K562 (cell line): ENCODE measurements at regions not wholly inside any gene's neighbourhood (a gene's known extent, or its start where the extent isn't known, plus 50 kb on each side); places are given as distances from the start of the nearest gene placed in this dataset.
A peak's percentile ranks its signal among the peaks of the same experiment; 100 is the strongest.

Source experiments
- ATAC-seq: fragments of 200-7000 bp; cut with Tn5 transposase; 3 replicates; pipeline ENCODE4 v1.9.1; 2020; ENCODE audit warnings: moderate library complexity
- BruUV-seq: library from RNA; stranded (reverse); fragments of 400-500 nt; replicated peaks from 2 replicates; lab custom pipeline; 2021; lab: Mats Ljungman, UMichigan
- CTCF ChIA-PET: fragments of 300-600 bp; formaldehyde crosslinking; extraction: SDS; loops from one replicate; lab custom pipeline; 2021; ENCODE audit warnings: low intra/inter-chr PET ratio; lab: Yijun Ruan, JAX
- POLR2A ChIA-PET: fragments of 300-600, 350-650 bp; sonication (Branson Sonifier 250); formaldehyde crosslinking; extraction: SDS; loops from one replicate; lab custom pipeline; 2021; ENCODE audit warnings: antibody characterized with exemption, inconsistent platforms; lab: Yijun Ruan, JAX
- DNase-seq, 4 experiments: peaks; one replicate each; pipeline versions ENCODE4 v3.0.0 to v3.0.0-alpha.2; 2011 to 2018; ENCODE audit warnings: low spot score in 3 of 4, mixed read lengths in 3 of 4; ENCODE audit errors: extremely low read depth in 1 of 4
- FAIRE-seq: peaks from 2 replicates; lab custom pipeline; 2011; peaks lifted over from hg19 to GRCh38; lab: Jason Lieb, UNC
- H2AFZ ChIP-seq: 2 replicates; pipeline ENCODE4 v1.6.0; 2011; ENCODE audit warnings: low read depth, low read length, control low read depth, inconsistent platforms
- H3K27ac ChIP-seq: fragments of 200-600 bp; 3 replicates; pipeline ENCODE4 v1.8.0; 2011; ENCODE audit warnings: low read depth, mild to moderate bottlenecking, control low read depth, inconsistent platforms, low read length, moderate library complexity, mixed read lengths; ENCODE audit errors: extremely low read depth
- H3K27me3 ChIP-seq, 2 experiments: fragments of 300-600 bp in 1 of 2; 2 replicates in 1 of 2; 3 replicates in 1 of 2; pipeline versions ENCODE4 v1.6.0 to v1.8.0; 2011; ENCODE audit warnings: inconsistent platforms in 2 of 2, low read length in 2 of 2, mild to moderate bottlenecking in 1 of 2, mixed read lengths in 1 of 2, moderate library complexity in 1 of 2; ENCODE audit not compliant: control insufficient read depth in 2 of 2, insufficient read depth in 2 of 2
- H3K36me3 ChIP-seq: fragments of 300-600 bp; 3 replicates; pipeline ENCODE4 v1.8.0; 2011; ENCODE audit warnings: mild to moderate bottlenecking, low read length, inconsistent platforms; ENCODE audit not compliant: control insufficient read depth, insufficient read depth
- H3K4me1 ChIP-seq, 2 experiments: fragments of 200-600 bp in 1 of 2; replicated peaks in 1 of 2; 2 replicates in 1 of 2; 3 replicates in 1 of 2; pipeline versions ENCODE4 v1.5.1 to v1.8.0; 2011; ENCODE audit warnings: inconsistent platforms in 2 of 2, low read length in 2 of 2, mild to moderate bottlenecking in 1 of 2, mixed read lengths in 1 of 2, moderate library complexity in 1 of 2; ENCODE audit not compliant: control insufficient read depth in 2 of 2, insufficient read depth in 2 of 2
- H3K4me2 ChIP-seq: 2 replicates; pipeline ENCODE4 v1.6.1; 2011; ENCODE audit warnings: low read length, control low read depth, inconsistent platforms, mixed read lengths; ENCODE audit not compliant: insufficient read depth
- H3K4me3 ChIP-seq: fragments of 200-600 bp; sonication (generic), shearing (Covaris generic); 2 replicates; pipeline ENCODE4 v1.5.1; 2016; ENCODE audit warnings: control low read depth, inconsistent platforms
- H3K79me2 ChIP-seq: fragments of 200-600 bp; 3 replicates; pipeline ENCODE4 v1.8.0; 2011; ENCODE audit warnings: low read length, inconsistent platforms; ENCODE audit not compliant: control insufficient read depth, insufficient read depth
- H3K9ac ChIP-seq, 2 experiments: 2 replicates each; pipeline versions ENCODE4 v1.6.0 to v1.6.1; 2011; ENCODE audit warnings: low read depth in 2 of 2, low read length in 2 of 2, control low read depth in 1 of 2, inconsistent platforms in 1 of 2, mild to moderate bottlenecking in 1 of 2, mixed read lengths in 1 of 2; ENCODE audit not compliant: insufficient read depth in 1 of 2
- H3K9me1 ChIP-seq: one replicate; pipeline ENCODE4 v1.6.0; 2011; ENCODE audit warnings: inconsistent platforms, mild to moderate bottlenecking, low read length, moderate library complexity; ENCODE audit not compliant: control insufficient read depth, insufficient read depth
- H3K9me3 ChIP-seq: replicated peaks from 2 replicates; pipeline ENCODE4 v1.5.1; 2011; ENCODE audit warnings: low read depth, low read length, inconsistent platforms; ENCODE audit not compliant: control insufficient read depth, insufficient read depth
- H4K20me1 ChIP-seq: replicated peaks from 2 replicates; pipeline ENCODE4 v1.6.1; 2011; ENCODE audit warnings: low read length, inconsistent platforms, mixed read lengths; ENCODE audit not compliant: control insufficient read depth, insufficient read depth
- ATF1 ChIP-seq, 2 experiments: fragments of 450-650 bp in 1 of 2; IDR thresholded peaks; 2 replicates each; pipeline ENCODE4 v1.6.1; 2016; ENCODE audit warnings: missing compliant biosample characterization in 1 of 2, missing genetic modification characterization in 1 of 2
- ATF7 ChIP-seq: fragments of 450-650 bp; IDR thresholded peaks from 2 replicates; pipeline ENCODE4 v1.7.1; 2014; ENCODE audit warnings: mild to moderate bottlenecking, moderate library complexity
- FOSL1 ChIP-seq: fragments of 200-800 bp; sonication (Bioruptor generic); conservative IDR thresholded peaks from 2 replicates; pipeline ENCODE4 v1.6.1; 2016; ENCODE audit warnings: missing genetic modification characterization, missing compliant biosample characterization
- GABPA ChIP-seq: fragments of 200-800 bp; sonication (Bioruptor generic); conservative IDR thresholded peaks from 2 replicates; pipeline ENCODE4 v1.6.1; 2016; ENCODE audit warnings: low read depth, missing genetic modification characterization, missing compliant biosample characterization
- JUND ChIP-seq, 2 experiments: IDR thresholded peaks; 2 replicates in 1 of 2; 3 replicates in 1 of 2; pipeline ENCODE4 v1.6.1; 2011; ENCODE audit warnings: borderline replicate concordance in 2 of 2, low read depth in 2 of 2, low read length in 2 of 2, improper control_type of control experiment in 1 of 2, missing biosample characterization in 1 of 2, missing genetic modification characterization in 1 of 2, missing genetic modification reagents in 1 of 2
- MYC ChIP-seq, 2 experiments: fragments of 250-450 bp in 1 of 2; sonication (Bioruptor Pico) in 1 of 2; IDR thresholded peaks; 2 replicates each; pipeline versions ENCODE4 v1.5.1 to v1.6.1; 2012 to 2021; ENCODE audit warnings: low read depth in 2 of 2, borderline replicate concordance in 1 of 2, improper control_type of control experiment in 1 of 2, low read length in 1 of 2, mild to moderate bottlenecking in 1 of 2, moderate library complexity in 1 of 2
- PHTF2 ChIP-seq: fragments of 250-450 bp; sonication (Bioruptor Pico); IDR thresholded peaks from 2 replicates; pipeline ENCODE4 v1.5.0; 2021; ENCODE audit warnings: mild to moderate bottlenecking
- PPARD ChIP-seq: fragments of 250-450 bp; sonication (Bioruptor Pico); IDR thresholded peaks from 2 replicates; pipeline ENCODE4 v1.8.0; 2022; ENCODE audit warnings: inconsistent platforms, mild to moderate bottlenecking, moderate library complexity
- SAFB ChIP-seq: fragments of 200-400 bp; formaldehyde crosslinking; IDR thresholded peaks from 2 replicates; pipeline ENCODE4 v1.6.1; 2017; ENCODE audit warnings: low read depth, low read length, borderline replicate concordance
- SMAD4 ChIP-seq: fragments of 250-450 bp; sonication (Bioruptor Pico); conservative IDR thresholded peaks from 2 replicates; pipeline ENCODE4 v1.8.0; 2021; ENCODE audit warnings: inconsistent platforms, mild to moderate bottlenecking, moderate library complexity
- TFE3 ChIP-seq: fragments of 450-650 bp; formaldehyde crosslinking; IDR thresholded peaks from 2 replicates; pipeline ENCODE4 v1.4.0; 2020; ENCODE audit warnings: mild to moderate bottlenecking, mixed read lengths
- ZEB2 ChIP-seq: fragments of 450-650 bp; IDR thresholded peaks from 2 replicates; pipeline ENCODE4 v1.6.1; 2016
- ZSCAN29 ChIP-seq: fragments of 450-650 bp; IDR thresholded peaks from 2 replicates; pipeline ENCODE4 v1.6.1; 2017
- WGBS: fragments of 100-300 bp; shearing (Covaris generic); methylation state at CpG from one replicate; pipeline ENCODE4 v1.1.6; 2016; ENCODE audit warnings: low coverage, mixed read lengths; ENCODE audit not compliant: insufficient coverage; ENCODE audit errors: missing lambda C conversion rate; 5-methylcytosine and 5-hydroxymethylcytosine counted together
- in situ Hi-C: fragments of 300-500 bp; cut with MboI; formaldehyde crosslinking; loops from 4 replicates; pipeline ENCODE4 v1.15.0; 2018; ENCODE audit warnings: inconsistent platforms, mixed read lengths
- intact Hi-C: fragments of 100-400 bp; cut with micrococcal nuclease; formaldehyde crosslinking; loops from 2 replicates; pipeline ENCODE4 v1.14.2; 2022

GRCh38 chr1:185440877-185441276, 123.8 kb upstream of the IVNS1ABP start:
- BruUV-seq = no TSS peak
- POLR2A ChIA-PET = interaction anchor here (1.3 kb wide), 1 partner anchor 14 kb away, joined by 4 read pairs; no protein-coding TSS in a partner anchor
- no peak overlapping the region for H3K4me2 ChIP-seq
- H3K4me3 ChIP-seq = no peak overlapping the region
- H3K4me1 ChIP-seq = no peaks in the 10 kb centered on the region; a peak in 1 of 5 replicates
- H3K27ac ChIP-seq = no peak overlapping the region
- no peaks in the 10 kb centered on the region for H4K20me1 ChIP-seq
- no peaks in the 10 kb centered on the region for H3K79me2 ChIP-seq
- no peaks in the 10 kb centered on the region for H3K9me1 ChIP-seq
- FAIRE-seq (no peak), DNase-seq (no peak), ATAC-seq (no peak)
- CTCF ChIA-PET = no interaction called here
- in situ Hi-C loops = no loop called here
- intact Hi-C loops = no loop called here
- H2AFZ ChIP-seq = no peak overlapping the region
- no peak overlapping the region for H3K9ac ChIP-seq
- peaks cover 2 to 3% of the 10 kb centered on the region in 2 experiments; a peak in 1 of 5 replicates for H3K27me3 ChIP-seq
- no peaks in the 10 kb centered on the region for H3K9me3 ChIP-seq
- H3K36me3 ChIP-seq = no peaks in the 10 kb centered on the region
- TF ChIP-seq ZEB2 (no peak), TFE3 (peak; percentile 89)

- Histone ChIP-seq H3K4me3 (no peak overlapping the region), H3K4me2 (no peak overlapping the region), H4K20me1 (no peaks in the 10 kb centered on the region), H2AFZ (no peak overlapping the region), H3K27me3 (peaks cover 3 to 4% of the 10 kb centered on the region in 2 experiments; a peak in 1 of 5 replicates), H3K9me3 (no peaks in the 10 kb centered on the region), H3K79me2 (no peaks in the 10 kb centered on the region), H3K9ac (no peak overlapping the region), H3K36me3 (no peaks in the 10 kb centered on the region), H3K4me1 (no peaks in the 10 kb centered on the region; a peak in 1 of 5 replicates), H3K27ac (no peak overlapping the region), H3K9me1 (no peaks in the 10 kb centered on the region)
- ChIA-PET POLR2A (interaction anchor here (0.8 to 1.3 kb wide), 2 partner anchors 12 to 13 kb away, joined by 4 read pairs; no protein-coding TSS in a partner anchor), CTCF (no interaction called here)
- ATAC-seq = peak; percentile 42
- no peak for FAIRE-seq
- in situ Hi-C loops (no loop called here), intact Hi-C loops (no loop called here)
- peak in 1 of 4 experiments; percentile 24 for DNase-seq
- no TSS peak for BruUV-seq
- 0% methylated on average over 1 of the region's 1 CpG for WGBS
- TF ChIP-seq PHTF2 (CRISPR knock-in tag) = no peak
- 0 out of 2 replicates have a peak, but pooled peaks have one; percentile 36 for TF ChIP-seq MYC (IDR thresholded peaks at IDR 0.05; ENCODE audit: low read depth, low read length)
- no peak for TF ChIP-seq MYC (CRISPR knock-in tag; IDR thresholded peaks at IDR 0.05; ENCODE audit: borderline replicate concordance, low read depth)
- peak; percentile 70 for TF ChIP-seq SMAD4 (CRISPR knock-in tag)
- TF ChIP-seq ZSCAN29 = no peak
- peak; percentile 75 for TF ChIP-seq JUND (IDR thresholded peaks at IDR 0.05; ENCODE audit: borderline replicate concordance, low read depth, low read length)
- peak; percentile 74 for TF ChIP-seq JUND (tag; IDR thresholded peaks at IDR 0.05; ENCODE audit: borderline replicate concordance, low read depth, low read length)
- peak; percentile 34; the same call in 1 of the 2 replicates for TF ChIP-seq GABPA (tag)
- TF ChIP-seq PPARD (CRISPR knock-in tag) = no peak
- peak; percentile 26; the same call in 1 of the 2 replicates for TF ChIP-seq ATF7
- TF ChIP-seq FOSL1 = peak; percentile 87
- no peak for TF ChIP-seq SAFB
- no peak for TF ChIP-seq ATF1 (CRISPR knock-in tag; IDR thresholded peaks at IDR 0.05)
- peak; percentile 46; the same call in 1 of the 2 replicates for TF ChIP-seq ATF1 (tag; IDR thresholded peaks at IDR 0.05)
Measured at GRCh38 chr1:185439727-185440415, 122.8 kb upstream of the IVNS1ABP start.
